Cardiac fibroblast (primary cell): ENCODE measurements at regions not wholly inside any gene's neighbourhood (a gene's known extent, or its start where the extent isn't known, plus 50 kb on each side); places are given as distances from the start of the nearest gene placed in this dataset.

ENCODE experiments used
- DNase-seq, 2 donors: peaks; one replicate each; pipeline versions ENCODE4 v3.0.0 to v3.0.0-alpha.2; 2010; ENCODE audit warnings: low read depth in 2 of 2
- H3K4me3 ChIP-seq, 2 donors: replicated peaks in 1 of 2; 1 replicate in 1 of 2; 2 replicates in 1 of 2; pipeline ENCODE4 v1.5.1; 2011; ENCODE audit warnings: low read depth in 2 of 2, low read length in 2 of 2, mild to moderate bottlenecking in 2 of 2, moderate library complexity in 1 of 2
- CTCF ChIP-seq: IDR thresholded peaks from one replicate; pipeline ENCODE4 v1.5.1; 2011; ENCODE audit warnings: low read depth, mild to moderate bottlenecking, low read length, inconsistent platforms

- no peak for TF ChIP-seq CTCF
- H3K4me3 ChIP-seq = no peak overlapping the region
- DNase-seq = no peak
Measured at GRCh38 chr14:50014809-50015430, 101.5 kb downstream of the VCPKMT start.

GRCh38 chr14:50015716-50016115, 100.7 kb downstream of the VCPKMT start:
- DNase-seq = no peak
- no peak overlapping the region for H3K4me3 ChIP-seq
- TF ChIP-seq CTCF = no peak

- no peak for TF ChIP-seq CTCF
- H3K4me3 ChIP-seq = no peak overlapping the region
- DNase-seq = peak in 1 of 2 donors; percentile 52
Measured at GRCh38 chr14:50018201-50018932, 98.0 kb downstream of the VCPKMT start.

- no peak for DNase-seq
- H3K4me3 ChIP-seq = no peak overlapping the region
- no peak for TF ChIP-seq CTCF
Measured at GRCh38 chr14:50018933-50019210, 97.5 kb downstream of the VCPKMT start.

GRCh38 chr14:50020184-50020583, 96.2 kb downstream of the VCPKMT start:
- no peak overlapping the region for H3K4me3 ChIP-seq
- no peak for DNase-seq
- TF ChIP-seq CTCF = no peak

GRCh38 chr14:50020799-50021198, 95.6 kb downstream of the VCPKMT start:
- H3K4me3 ChIP-seq = no peak overlapping the region
- DNase-seq = peak; percentile 16 to 65
- TF ChIP-seq CTCF = no peak
